HEK293 (cell line): ENCODE measurements at regions not wholly inside any gene's neighbourhood (a gene's known extent, or its start where the extent isn't known, plus 50 kb on each side); places are given as distances from the start of the nearest gene placed in this dataset.

Experiments used
- CTCF ChIA-PET: fragments of 350-600 bp; formaldehyde crosslinking; extraction: SDS; loops from one replicate; lab custom pipeline; 2021; ENCODE audit warnings: antibody characterized with exemption; lab: Yijun Ruan, JAX
- POLR2A ChIA-PET: fragments of 300-600 bp; formaldehyde crosslinking; extraction: SDS; loops from one replicate; lab custom pipeline; 2020; ENCODE audit warnings: antibody characterized with exemption, inconsistent platforms; lab: Yijun Ruan, JAX
- H3K27ac ChIP-seq: fragments of 200-500 bp; sonication (Bioruptor generic); 2 replicates; pipeline ENCODE4 v1.5.1; 2014; ENCODE audit warnings: low read depth, low read length, control low read depth, inconsistent platforms; ENCODE audit errors: extremely low read depth
- H3K36me3 ChIP-seq, 2 experiments: fragments of 200-500 bp in 1 of 2; sonication (Bioruptor generic) in 1 of 2; 1 replicate in 1 of 2; 2 replicates in 1 of 2; pipeline ENCODE4 v1.5.1; 2014 to 2017; ENCODE audit warnings: inconsistent platforms in 2 of 2, low read length in 2 of 2; ENCODE audit not compliant: control insufficient read depth in 2 of 2, insufficient read depth in 1 of 2
- H3K4me1 ChIP-seq: fragments of 200-500 bp; sonication (Bioruptor generic); 2 replicates; pipeline ENCODE4 v1.5.1; 2014; ENCODE audit warnings: mild to moderate bottlenecking, low read length, inconsistent platforms; ENCODE audit not compliant: control insufficient read depth, insufficient read depth
- H3K4me3 ChIP-seq: 2 replicates; pipeline ENCODE4 v1.5.1; 2011; ENCODE audit warnings: low read depth, mild to moderate bottlenecking, control low read depth, low read length, moderate library complexity
- H3K9me3 ChIP-seq: fragments of 200-500 bp; sonication (Bioruptor generic); 2 replicates; pipeline ENCODE4 v1.5.1; 2014; ENCODE audit warnings: low read depth, low read length, inconsistent platforms; ENCODE audit not compliant: control insufficient read depth, insufficient read depth
- GFI1B ChIP-seq: fragments of 450-650 bp; formaldehyde crosslinking; IDR thresholded peaks from 2 replicates; pipeline ENCODE4 v1.5.1; 2016; ENCODE audit warnings: missing biosample characterization, missing genetic modification characterization
- GLIS1 ChIP-seq: fragments of 450-650 bp; formaldehyde crosslinking; IDR thresholded peaks from 2 replicates; pipeline ENCODE4 v1.5.1; 2016; ENCODE audit warnings: missing biosample characterization, missing genetic modification characterization
- HOXA7 ChIP-seq: sonication (generic); formaldehyde crosslinking; IDR thresholded peaks from 2 replicates; pipeline ENCODE4 v1.8.1; 2022; ENCODE audit warnings: missing genetic modification reagents, borderline replicate concordance
- KLF8 ChIP-seq: fragments of 450-650 bp; formaldehyde crosslinking; IDR thresholded peaks from 2 replicates; pipeline ENCODE4 v1.5.1; 2016; ENCODE audit warnings: missing biosample characterization, missing genetic modification characterization
- SP7 ChIP-seq: fragments of 450-650 bp; formaldehyde crosslinking; IDR thresholded peaks from 2 replicates; pipeline ENCODE4 v1.5.1; 2016; ENCODE audit warnings: missing biosample characterization, missing genetic modification characterization
- ZNF121 ChIP-seq: fragments of 450-650 bp; formaldehyde crosslinking; IDR thresholded peaks from 2 replicates; pipeline ENCODE4 v1.5.1; 2016; ENCODE audit warnings: missing biosample characterization, missing genetic modification characterization
- ZNF157 ChIP-seq: fragments of 450-650 bp; formaldehyde crosslinking; IDR thresholded peaks from 2 replicates; pipeline ENCODE4 v1.5.1; 2016; ENCODE audit warnings: missing biosample characterization, missing genetic modification characterization
- ZNF184 ChIP-seq: fragments of 450-650 bp; IDR thresholded peaks from 2 replicates; pipeline ENCODE4 v1.5.1; 2018; ENCODE audit warnings: missing biosample characterization, mild to moderate bottlenecking, missing genetic modification characterization
- ZNF248 ChIP-seq: fragments of 450-650 bp; formaldehyde crosslinking; IDR thresholded peaks from 2 replicates; pipeline ENCODE4 v1.5.1; 2017; ENCODE audit warnings: missing biosample characterization, missing genetic modification characterization
- ZNF302 ChIP-seq: fragments of 450-650 bp; formaldehyde crosslinking; IDR thresholded peaks from 2 replicates; pipeline ENCODE4 v1.5.1; 2016; ENCODE audit warnings: missing biosample characterization, missing genetic modification characterization, low read depth
- ZNF335 ChIP-seq: fragments of 450-650 bp; formaldehyde crosslinking; conservative IDR thresholded peaks from 2 replicates; pipeline ENCODE4 v1.5.1; 2016; ENCODE audit warnings: missing biosample characterization, missing genetic modification characterization
- ZNF423 ChIP-seq: fragments of 450-650 bp; formaldehyde crosslinking; IDR thresholded peaks from 2 replicates; pipeline ENCODE4 v1.5.1; 2016; ENCODE audit warnings: missing biosample characterization, missing genetic modification characterization
- ZNF510 ChIP-seq: fragments of 450-650 bp; formaldehyde crosslinking; IDR thresholded peaks from 2 replicates; pipeline ENCODE4 v1.5.1; 2018; ENCODE audit warnings: mild to moderate bottlenecking, missing genetic modification characterization, missing biosample characterization; ENCODE audit not compliant: insufficient replicate concordance
- ZNF530 ChIP-seq: fragments of 450-650 bp; formaldehyde crosslinking; IDR thresholded peaks from 2 replicates; pipeline ENCODE4 v1.5.1; 2016; ENCODE audit warnings: low read depth, missing biosample characterization, missing genetic modification characterization
- ZNF544 ChIP-seq: fragments of 450-650 bp; formaldehyde crosslinking; IDR thresholded peaks from 2 replicates; pipeline ENCODE4 v1.5.0; 2017; ENCODE audit warnings: missing biosample characterization, missing genetic modification characterization
- ZNF596 ChIP-seq: fragments of 450-650 bp; IDR thresholded peaks from 2 replicates; pipeline ENCODE4 v1.5.0; 2018; ENCODE audit warnings: missing biosample characterization, mild to moderate bottlenecking, missing genetic modification characterization, moderate library complexity
- ZSCAN16 ChIP-seq: fragments of 450-650 bp; formaldehyde crosslinking; IDR thresholded peaks from 2 replicates; pipeline ENCODE4 v1.5.1; 2016; ENCODE audit warnings: missing biosample characterization, missing genetic modification characterization
- ZSCAN23 ChIP-seq: fragments of 450-650 bp; formaldehyde crosslinking; IDR thresholded peaks from 2 replicates; pipeline ENCODE4 v1.5.1; 2016; ENCODE audit warnings: missing biosample characterization, missing genetic modification characterization
- TF ChIP-seq, protein P1 (sequence below): fragments of 450-650 bp; formaldehyde crosslinking; IDR thresholded peaks from 2 replicates; pipeline ENCODE4 v1.5.1; 2016; ENCODE audit warnings: missing biosample characterization, missing genetic modification characterization
- TF ChIP-seq, protein P2 (sequence below): fragments of 450-650 bp; IDR thresholded peaks from 2 replicates; pipeline ENCODE4 v1.5.1; 2018; ENCODE audit warnings: missing biosample characterization, missing genetic modification characterization
- TF ChIP-seq, protein P3 (sequence below): fragments of 450-650 bp; formaldehyde crosslinking; IDR thresholded peaks from 2 replicates; pipeline ENCODE4 v1.5.1; 2016; ENCODE audit warnings: missing biosample characterization, missing genetic modification characterization
- TF ChIP-seq, protein P4 (sequence below): fragments of 450-650 bp; formaldehyde crosslinking; IDR thresholded peaks from 2 replicates; pipeline ENCODE4 v1.5.1; 2016; ENCODE audit warnings: missing biosample characterization, missing genetic modification characterization, low read depth
- TF ChIP-seq, protein P5 (sequence below): fragments of 450-650 bp; formaldehyde crosslinking; IDR thresholded peaks from 2 replicates; pipeline ENCODE4 v1.5.1; 2016; ENCODE audit warnings: missing biosample characterization, missing genetic modification characterization

DNA sequence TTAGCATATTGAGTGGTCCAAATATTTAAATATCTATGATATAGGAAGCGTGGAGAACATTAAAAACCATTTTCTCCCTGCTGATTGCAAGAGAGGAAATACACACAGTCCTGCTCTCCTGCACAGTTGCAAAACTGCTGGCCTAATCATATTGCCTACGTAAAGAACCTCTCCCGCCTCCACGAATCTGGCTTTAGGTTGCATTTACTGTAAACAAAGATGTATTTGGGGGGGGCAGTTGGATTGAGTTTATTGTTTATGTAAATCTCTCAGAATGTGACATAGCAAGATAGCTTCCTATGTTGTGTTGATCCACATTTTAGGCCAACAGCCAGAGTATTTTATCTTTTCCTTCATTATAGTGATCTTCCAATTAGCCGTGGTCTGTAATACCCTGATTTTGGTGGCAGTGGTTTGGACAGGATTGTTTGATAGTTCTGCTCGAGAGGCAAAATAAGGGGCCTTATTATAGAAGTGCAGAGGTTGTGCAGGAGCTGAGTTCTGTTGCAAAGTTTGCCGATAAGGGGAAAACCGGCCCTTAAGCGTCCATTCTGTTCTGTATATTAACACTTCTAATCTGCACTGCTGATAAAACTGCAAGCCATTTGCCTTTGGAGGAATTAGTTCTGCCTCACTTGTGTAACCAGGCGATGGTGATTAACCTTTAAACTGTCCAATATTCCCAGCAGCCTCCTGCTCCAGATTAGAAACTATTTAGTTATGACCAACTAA, 101.6 kb upstream of the SIX3 start:
- TF ChIP-seq ZNF544 (no peak), ZNF121 (no peak), ZNF302 (tag by site-specific recombination) (no peak), ZNF423 (tag by site-specific recombination) (no peak), ZNF596 (no peak), ZSCAN23 (no peak), SP7 (tag by site-specific recombination) (no peak)
- TF ChIP-seq, protein P1, sequence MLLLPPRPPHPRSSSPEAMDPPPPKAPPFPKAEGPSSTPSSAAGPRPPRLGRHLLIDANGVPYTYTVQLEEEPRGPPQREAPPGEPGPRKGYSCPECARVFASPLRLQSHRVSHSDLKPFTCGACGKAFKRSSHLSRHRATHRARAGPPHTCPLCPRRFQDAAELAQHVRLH (tag by site-specific recombination): no peak
- TF ChIP-seq, protein P2, sequence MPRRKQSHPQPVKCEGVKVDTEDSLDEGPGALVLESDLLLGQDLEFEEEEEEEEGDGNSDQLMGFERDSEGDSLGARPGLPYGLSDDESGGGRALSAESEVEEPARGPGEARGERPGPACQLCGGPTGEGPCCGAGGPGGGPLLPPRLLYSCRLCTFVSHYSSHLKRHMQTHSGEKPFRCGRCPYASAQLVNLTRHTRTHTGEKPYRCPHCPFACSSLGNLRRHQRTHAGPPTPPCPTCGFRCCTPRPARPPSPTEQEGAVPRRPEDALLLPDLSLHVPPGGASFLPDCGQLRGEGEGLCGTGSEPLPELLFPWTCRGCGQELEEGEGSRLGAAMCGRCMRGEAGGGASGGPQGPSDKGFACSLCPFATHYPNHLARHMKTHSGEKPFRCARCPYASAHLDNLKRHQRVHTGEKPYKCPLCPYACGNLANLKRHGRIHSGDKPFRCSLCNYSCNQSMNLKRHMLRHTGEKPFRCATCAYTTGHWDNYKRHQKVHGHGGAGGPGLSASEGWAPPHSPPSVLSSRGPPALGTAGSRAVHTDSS (tag by site-specific recombination): no peak
- no peaks in the 10 kb centered on the region for H3K9me3 ChIP-seq
- no peaks in the 10 kb centered on the region for H3K4me1 ChIP-seq
- H3K27ac ChIP-seq: no peak overlapping the region
- ChIA-PET POLR2A (no interaction called here), CTCF (interaction anchor here (1.0 kb wide), 1 partner anchor 361 kb away, joined by 3 read pairs; no protein-coding TSS in a partner anchor)
- no peaks in the 10 kb centered on the region for H3K36me3 ChIP-seq
- no peak overlapping the region for H3K4me3 ChIP-seq

DNA sequence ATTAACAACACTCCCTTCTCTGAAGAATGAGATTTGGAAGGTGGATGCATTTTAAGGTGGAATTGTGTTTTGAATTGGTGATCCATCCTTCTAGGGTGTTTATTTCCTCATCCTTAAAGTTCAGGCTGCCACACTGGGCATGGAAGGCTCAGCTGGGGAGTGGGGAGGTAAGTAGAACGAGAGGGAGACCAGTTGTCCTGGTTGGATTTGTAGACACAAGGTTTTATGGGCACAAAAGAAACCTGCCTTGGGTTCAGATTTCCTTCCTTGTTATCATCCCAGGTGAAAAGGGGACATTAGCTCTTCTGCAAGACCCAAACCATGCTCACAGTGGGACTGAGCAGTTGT, 101.0 kb upstream of the SIX3 start:
- no peak overlapping the region for H3K4me3 ChIP-seq
- H3K27ac ChIP-seq: no peak overlapping the region
- ChIA-PET CTCF (no interaction called here), POLR2A (no interaction called here)
- no peaks in the 10 kb centered on the region for H3K9me3 ChIP-seq
- H3K4me1 ChIP-seq: no peaks in the 10 kb centered on the region
- no peaks in the 10 kb centered on the region for H3K36me3 ChIP-seq
- TF ChIP-seq, protein P3, sequence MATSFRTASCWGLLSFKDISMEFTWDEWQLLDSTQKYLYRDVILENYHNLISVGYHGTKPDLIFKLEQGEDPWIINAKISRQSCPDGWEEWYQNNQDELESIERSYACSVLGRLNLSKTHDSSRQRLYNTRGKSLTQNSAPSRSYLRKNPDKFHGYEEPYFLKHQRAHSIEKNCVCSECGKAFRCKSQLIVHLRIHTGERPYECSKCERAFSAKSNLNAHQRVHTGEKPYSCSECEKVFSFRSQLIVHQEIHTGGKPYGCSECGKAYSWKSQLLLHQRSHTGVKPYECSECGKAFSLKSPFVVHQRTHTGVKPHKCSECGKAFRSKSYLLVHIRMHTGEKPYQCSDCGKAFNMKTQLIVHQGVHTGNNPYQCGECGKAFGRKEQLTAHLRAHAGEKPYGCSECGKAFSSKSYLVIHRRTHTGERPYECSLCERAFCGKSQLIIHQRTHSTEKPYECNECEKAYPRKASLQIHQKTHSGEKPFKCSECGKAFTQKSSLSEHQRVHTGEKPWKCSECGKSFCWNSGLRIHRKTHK (tag by site-specific recombination): no peak
- TF ChIP-seq ZNF544 (no peak), GFI1B (tag by site-specific recombination) (no peak), ZNF335 (tag by site-specific recombination) (no peak)
- TF ChIP-seq, all 188 proteins: peak for 0

DNA sequence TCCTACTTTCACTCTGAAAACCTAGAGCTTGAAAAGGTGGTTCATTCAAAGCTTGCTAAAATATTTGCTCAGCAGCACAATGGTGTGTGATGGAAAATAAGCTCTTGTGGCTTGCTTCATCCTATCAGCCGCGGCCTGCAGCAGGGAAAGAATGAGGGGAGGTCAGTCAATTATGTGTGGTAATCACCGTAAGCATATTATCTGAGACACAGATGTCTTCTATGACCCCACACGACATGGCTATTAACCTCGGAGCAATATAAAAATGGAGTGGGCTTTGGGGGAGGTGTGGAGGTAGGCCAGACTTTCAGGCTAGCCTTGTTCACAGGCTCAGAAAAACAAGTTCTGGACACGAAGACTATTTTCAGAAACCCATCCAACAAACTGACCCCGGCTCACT, 98.4 kb upstream of the SIX3 start:
- Histone ChIP-seq H3K27ac (no peak overlapping the region), H3K4me1 (no peaks in the 10 kb centered on the region), H3K9me3 (no peaks in the 10 kb centered on the region), H3K36me3 (no peaks in the 10 kb centered on the region), H3K4me3 (no peak overlapping the region)
- CTCF ChIA-PET: no interaction called here
- POLR2A ChIA-PET: no interaction called here
- TF ChIP-seq ZNF510 (no peak), ZSCAN16 (no peak), KLF8 (tag by site-specific recombination) (no peak), HOXA7 (CRISPR knock-in tag) (no peak), ZNF157 (no peak), ZNF184 (no peak), ZNF530 (tag by site-specific recombination) (no peak), ZNF248 (tag by site-specific recombination) (no peak), GLIS1 (no peak), ZNF544 (no peak)
- TF ChIP-seq, protein P1 (tag by site-specific recombination): no peak
- TF ChIP-seq, protein P4, sequence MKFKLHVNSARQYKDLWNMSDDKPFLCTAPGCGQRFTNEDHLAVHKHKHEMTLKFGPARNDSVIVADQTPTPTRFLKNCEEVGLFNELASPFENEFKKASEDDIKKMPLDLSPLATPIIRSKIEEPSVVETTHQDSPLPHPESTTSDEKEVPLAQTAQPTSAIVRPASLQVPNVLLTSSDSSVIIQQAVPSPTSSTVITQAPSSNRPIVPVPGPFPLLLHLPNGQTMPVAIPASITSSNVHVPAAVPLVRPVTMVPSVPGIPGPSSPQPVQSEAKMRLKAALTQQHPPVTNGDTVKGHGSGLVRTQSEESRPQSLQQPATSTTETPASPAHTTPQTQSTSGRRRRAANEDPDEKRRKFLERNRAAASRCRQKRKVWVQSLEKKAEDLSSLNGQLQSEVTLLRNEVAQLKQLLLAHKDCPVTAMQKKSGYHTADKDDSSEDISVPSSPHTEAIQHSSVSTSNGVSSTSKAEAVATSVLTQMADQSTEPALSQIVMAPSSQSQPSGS (tag by site-specific recombination): no peak
- TF ChIP-seq, protein P5, sequence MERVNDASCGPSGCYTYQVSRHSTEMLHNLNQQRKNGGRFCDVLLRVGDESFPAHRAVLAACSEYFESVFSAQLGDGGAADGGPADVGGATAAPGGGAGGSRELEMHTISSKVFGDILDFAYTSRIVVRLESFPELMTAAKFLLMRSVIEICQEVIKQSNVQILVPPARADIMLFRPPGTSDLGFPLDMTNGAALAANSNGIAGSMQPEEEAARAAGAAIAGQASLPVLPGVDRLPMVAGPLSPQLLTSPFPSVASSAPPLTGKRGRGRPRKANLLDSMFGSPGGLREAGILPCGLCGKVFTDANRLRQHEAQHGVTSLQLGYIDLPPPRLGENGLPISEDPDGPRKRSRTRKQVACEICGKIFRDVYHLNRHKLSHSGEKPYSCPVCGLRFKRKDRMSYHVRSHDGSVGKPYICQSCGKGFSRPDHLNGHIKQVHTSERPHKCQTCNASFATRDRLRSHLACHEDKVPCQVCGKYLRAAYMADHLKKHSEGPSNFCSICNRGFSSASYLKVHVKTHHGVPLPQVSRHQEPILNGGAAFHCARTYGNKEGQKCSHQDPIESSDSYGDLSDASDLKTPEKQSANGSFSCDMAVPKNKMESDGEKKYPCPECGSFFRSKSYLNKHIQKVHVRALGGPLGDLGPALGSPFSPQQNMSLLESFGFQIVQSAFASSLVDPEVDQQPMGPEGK (tag by site-specific recombination): no peak
